COLO668 (cell line): ENCODE measurements at regions not wholly inside any gene's neighbourhood (a gene's known extent, or its start where the extent isn't known, plus 50 kb on each side); places are given as distances from the start of the nearest gene placed in this dataset.
"Not testable (repeated sequence)": the region's sequence is repeated elsewhere in the genome, so short reads cannot be mapped to it uniquely, and the experiment has no call there.

Experiments used
- DNase-seq: peaks from one replicate; lab custom pipeline; 2025; ENCODE audit not compliant: unreplicated experiment; lab: John Stamatoyannopoulos, UW

DNA sequence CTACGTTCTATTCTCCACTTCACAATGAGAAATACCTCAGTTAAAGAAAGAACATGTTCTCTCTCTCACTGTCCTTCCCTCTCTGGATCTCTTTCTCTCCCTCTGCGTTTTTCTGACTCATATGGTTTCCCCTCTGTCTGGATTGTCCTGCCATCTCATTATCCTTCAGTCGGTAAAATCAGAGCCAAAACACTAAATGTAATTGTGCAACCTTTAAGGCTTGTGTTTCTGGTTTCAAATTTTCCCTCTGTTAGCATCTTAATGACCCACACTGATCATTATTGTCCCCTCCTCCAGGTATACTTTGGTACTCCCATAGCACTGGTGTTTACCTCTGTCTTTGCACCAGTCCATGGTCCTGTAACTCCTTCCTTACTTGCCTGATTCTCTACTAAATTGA lies 509.4 kb upstream of the C9orf72 start:
- no peak for DNase-seq

GRCh38 chr9:28086881-28087280 lies 513.6 kb upstream of the C9orf72 start:
- no peak for DNase-seq

DNA sequence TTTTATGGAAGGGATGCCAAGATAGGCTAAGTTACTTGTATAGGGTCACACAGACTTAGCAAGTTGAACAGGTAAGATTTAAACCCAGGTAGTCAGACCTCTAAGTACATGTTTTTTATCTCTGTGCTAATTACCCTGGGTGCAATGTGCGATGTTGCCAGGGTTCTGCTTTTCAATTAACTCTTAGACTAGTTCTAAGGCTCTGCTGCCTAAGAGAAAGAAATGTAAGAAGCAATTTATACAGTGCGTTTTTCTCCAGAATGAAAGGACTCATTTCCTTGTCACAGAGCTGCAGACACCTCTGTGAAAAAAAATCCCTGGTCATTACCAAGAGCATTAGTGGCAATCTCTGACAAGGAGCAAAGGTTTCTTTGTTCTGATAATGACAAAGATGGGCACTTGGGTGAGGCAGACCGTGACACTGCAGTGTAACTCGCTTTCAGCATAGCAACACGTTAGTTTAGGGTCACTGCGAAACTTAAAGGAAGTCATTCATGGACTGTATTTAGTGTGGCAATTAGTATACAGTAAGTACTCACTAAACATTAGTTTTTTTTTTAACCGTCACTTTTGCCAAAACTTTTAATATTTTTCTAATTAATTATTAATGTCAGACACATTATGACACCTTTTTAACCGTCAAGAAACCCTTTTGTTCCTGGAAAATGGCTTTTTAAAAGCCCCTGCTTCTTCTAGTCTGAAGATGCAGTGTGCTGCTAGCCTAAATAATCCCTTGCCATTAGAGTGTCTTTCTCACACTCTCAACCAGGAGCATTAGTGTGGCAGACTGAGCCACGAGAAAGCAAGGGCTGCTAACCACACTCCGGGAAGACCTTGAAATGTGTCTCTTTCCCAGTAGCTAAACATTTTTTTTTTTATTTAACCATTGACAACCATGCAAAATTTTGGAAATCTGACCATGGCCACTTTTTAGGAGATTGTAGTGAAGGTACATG lies 520.0 kb upstream of the C9orf72 start:
- DNase-seq = no peak

DNA sequence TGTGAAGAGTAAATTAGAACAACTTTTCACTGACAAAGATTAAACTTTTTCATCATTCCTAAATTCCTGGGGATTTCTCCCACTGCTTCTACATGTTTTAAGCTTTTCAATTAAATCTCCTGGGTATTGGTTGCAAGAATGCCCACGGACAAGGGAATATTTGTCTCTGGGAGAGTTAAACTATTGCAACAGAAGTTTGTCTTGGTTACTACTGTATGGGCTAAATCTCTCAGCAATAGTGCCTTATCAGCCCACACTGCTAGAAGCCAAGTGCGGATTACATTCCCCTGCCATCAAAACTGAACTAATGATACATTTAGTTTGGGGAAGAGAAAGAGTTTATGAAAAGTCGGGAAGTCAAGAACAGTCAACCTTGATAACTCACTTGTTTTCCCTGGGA lies 528.2 kb upstream of the C9orf72 start:
- no peak for DNase-seq

- no peak for DNase-seq
These were observed 531.7 kb upstream of the C9orf72 start for GRCh38 chr9:28105001-28105400.

GRCh38 chr9:28120184-28120583 lies 546.9 kb upstream of the C9orf72 start:
- DNase-seq = no peak

DNA sequence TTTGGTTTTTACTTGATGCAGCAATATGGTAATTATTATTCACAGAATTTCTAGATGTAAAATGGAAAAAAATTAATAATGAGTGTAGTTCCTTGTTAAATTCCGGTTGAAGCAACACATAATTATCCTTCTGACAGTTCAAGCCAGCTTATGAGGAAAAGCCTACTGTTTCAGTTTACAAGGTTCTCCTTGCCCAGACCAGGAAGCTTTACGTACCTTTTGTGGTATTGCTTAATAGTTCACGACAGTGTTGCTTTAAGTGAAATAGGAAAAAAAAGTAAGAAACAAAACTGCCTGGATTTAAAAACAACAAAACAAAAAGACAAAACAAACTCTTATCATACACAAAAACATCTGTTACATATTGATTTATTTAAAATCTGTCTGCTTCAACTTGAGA lies 547.3 kb upstream of the C9orf72 start:
- DNase-seq = no peak

DNA sequence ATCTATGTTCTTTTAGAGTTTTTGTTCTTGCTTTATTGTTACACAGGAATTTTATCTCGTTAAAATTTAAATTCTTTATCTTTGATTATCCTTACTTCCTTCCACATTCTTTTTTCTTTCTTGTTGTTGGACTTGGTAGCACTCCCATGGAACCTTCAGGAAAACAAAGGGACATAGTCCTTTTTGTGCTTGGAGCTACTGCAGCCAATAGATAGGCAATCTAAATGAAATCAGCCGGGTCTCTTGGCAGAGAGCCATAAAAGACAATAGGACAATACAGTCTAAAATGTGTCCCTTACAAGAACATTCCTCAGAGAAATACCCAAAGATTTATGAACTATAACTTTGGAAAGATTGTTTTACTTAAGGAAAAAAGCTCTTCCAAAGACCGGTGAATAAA lies 548.1 kb upstream of the C9orf72 start:
- no peak for DNase-seq

DNA sequence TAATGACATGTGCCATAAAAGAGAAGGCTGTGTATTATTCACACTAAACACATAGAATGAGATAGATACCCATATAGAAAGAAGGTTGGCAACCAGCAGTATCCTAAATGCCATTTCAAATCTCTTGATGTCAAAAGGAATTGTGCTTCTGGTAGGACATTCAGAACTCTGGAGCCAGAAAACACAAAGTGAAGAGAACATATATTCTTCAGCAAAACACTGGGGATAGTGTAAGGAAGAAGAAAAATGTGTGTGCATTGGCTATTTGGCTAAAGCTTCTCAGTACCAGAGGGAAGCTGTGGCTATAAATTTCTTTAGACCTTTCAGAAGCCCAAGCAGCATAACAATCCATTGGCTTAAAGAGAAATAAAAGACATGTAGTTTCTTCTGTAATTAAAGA lies 551.6 kb upstream of the C9orf72 start:
- no peak for DNase-seq

GRCh38 chr9:28127101-28127500 lies 553.8 kb upstream of the C9orf72 start:
- no peak for DNase-seq

GRCh38 chr9:28134446-28134976 lies 561.2 kb upstream of the C9orf72 start:
- DNase-seq = no peak

- DNase-seq = no peak
These were observed 562.3 kb upstream of the C9orf72 start for GRCh38 chr9:28135549-28135948.

GRCh38 chr9:28136113-28136512 lies 562.8 kb upstream of the C9orf72 start:
- DNase-seq = no peak

DNA sequence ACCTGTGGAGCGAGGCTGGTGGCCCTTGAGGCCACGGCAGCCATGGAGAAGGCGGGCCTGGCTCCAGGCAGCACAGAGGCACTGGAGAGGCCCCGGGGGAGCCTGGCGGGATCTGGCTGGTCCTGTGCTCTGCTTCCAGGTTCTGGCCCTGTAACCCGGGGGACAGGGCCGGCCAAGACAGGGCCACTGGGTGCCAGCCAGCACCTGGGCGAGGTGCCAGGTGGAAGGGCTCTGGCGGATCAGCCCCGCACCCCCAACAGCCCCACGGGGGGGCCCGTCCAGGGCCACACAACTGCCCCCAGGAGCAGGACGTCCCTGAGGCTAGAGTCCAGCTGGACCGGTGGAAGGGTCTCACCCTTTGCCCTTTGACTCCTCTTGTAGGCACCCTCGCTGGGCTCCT lies 574.1 kb upstream of the C9orf72 start:
- DNase-seq = not testable (repeated sequence)

- DNase-seq = not testable (repeated sequence)
These were observed 574.8 kb upstream of the C9orf72 start for GRCh38 chr9:28147923-28148597.

GRCh38 chr9:28149361-28150050 lies 576.2 kb upstream of the C9orf72 start:
- DNase-seq = not testable (repeated sequence)

GRCh38 chr9:28155067-28155466 lies 581.8 kb upstream of the C9orf72 start:
- DNase-seq = no peak

DNA sequence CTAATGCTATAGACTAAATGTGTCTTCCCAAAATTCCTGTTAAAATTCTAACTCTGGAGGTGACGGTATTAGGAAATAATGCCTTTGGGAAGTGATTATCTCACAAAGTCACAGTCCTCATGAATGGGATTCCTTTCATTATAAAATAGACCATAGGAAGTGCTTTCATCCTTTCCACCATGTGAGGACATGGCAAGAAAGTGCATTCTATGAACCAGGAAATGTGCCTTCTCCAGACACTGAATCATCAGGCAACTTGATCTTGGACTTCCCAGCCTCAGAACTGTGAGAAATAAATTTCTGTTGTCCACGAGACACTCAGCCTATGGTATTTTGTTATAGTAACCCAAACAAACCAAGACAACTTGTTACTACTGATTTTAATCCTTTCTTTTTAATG lies 582.4 kb upstream of the C9orf72 start:
- no peak for DNase-seq

GRCh38 chr9:28158451-28158850 lies 585.2 kb upstream of the C9orf72 start:
- no peak for DNase-seq

- no peak for DNase-seq
These were observed 590.3 kb upstream of the C9orf72 start for GRCh38 chr9:28163619-28164018.

DNA sequence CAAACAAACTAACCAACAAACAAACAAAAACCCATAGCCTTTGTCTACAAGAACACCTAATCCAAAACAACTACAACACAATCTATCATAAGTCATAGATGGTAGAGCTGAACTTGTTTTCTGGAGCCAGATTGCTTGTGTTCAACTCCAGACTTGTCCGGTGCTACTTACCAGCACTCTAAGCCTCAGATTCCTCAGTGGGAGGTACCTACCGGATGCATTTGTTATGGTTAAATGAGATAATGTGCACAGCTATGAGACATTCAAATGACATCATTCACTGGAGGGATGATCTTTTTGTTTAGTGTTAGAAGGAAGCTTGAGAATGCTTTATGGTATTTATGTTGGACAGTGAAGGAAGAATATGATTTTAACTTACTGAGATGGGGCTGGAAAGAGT lies 592.9 kb upstream of the C9orf72 start:
- DNase-seq = no peak
